HEK293 (cell line): ENCODE measurements at regions not wholly inside any gene's neighbourhood (a gene's known extent, or its start where the extent isn't known, plus 50 kb on each side); places are given as distances from the start of the nearest gene placed in this dataset.

Experiments used
- CTCF ChIA-PET: fragments of 350-600 bp; formaldehyde crosslinking; extraction: SDS; loops from one replicate; lab custom pipeline; 2021; ENCODE audit warnings: antibody characterized with exemption; lab: Yijun Ruan, JAX
- POLR2A ChIA-PET: fragments of 300-600 bp; formaldehyde crosslinking; extraction: SDS; loops from one replicate; lab custom pipeline; 2020; ENCODE audit warnings: antibody characterized with exemption, inconsistent platforms; lab: Yijun Ruan, JAX
- H3K27ac ChIP-seq: fragments of 200-500 bp; sonication (Bioruptor generic); 2 replicates; pipeline ENCODE4 v1.5.1; 2014; ENCODE audit warnings: low read depth, low read length, control low read depth, inconsistent platforms; ENCODE audit errors: extremely low read depth
- H3K36me3 ChIP-seq, 2 experiments: fragments of 200-500 bp in 1 of 2; sonication (Bioruptor generic) in 1 of 2; 1 replicate in 1 of 2; 2 replicates in 1 of 2; pipeline ENCODE4 v1.5.1; 2014 to 2017; ENCODE audit warnings: inconsistent platforms in 2 of 2, low read length in 2 of 2; ENCODE audit not compliant: control insufficient read depth in 2 of 2, insufficient read depth in 1 of 2
- H3K4me1 ChIP-seq: fragments of 200-500 bp; sonication (Bioruptor generic); 2 replicates; pipeline ENCODE4 v1.5.1; 2014; ENCODE audit warnings: mild to moderate bottlenecking, low read length, inconsistent platforms; ENCODE audit not compliant: control insufficient read depth, insufficient read depth
- H3K4me3 ChIP-seq: 2 replicates; pipeline ENCODE4 v1.5.1; 2011; ENCODE audit warnings: low read depth, mild to moderate bottlenecking, control low read depth, low read length, moderate library complexity
- H3K9me3 ChIP-seq: fragments of 200-500 bp; sonication (Bioruptor generic); 2 replicates; pipeline ENCODE4 v1.5.1; 2014; ENCODE audit warnings: low read depth, low read length, inconsistent platforms; ENCODE audit not compliant: control insufficient read depth, insufficient read depth
- EGR2 ChIP-seq: fragments of 450-650 bp; formaldehyde crosslinking; IDR thresholded peaks from 2 replicates; pipeline ENCODE4 v1.5.1; 2016; ENCODE audit warnings: low read depth, missing biosample characterization, missing genetic modification characterization
- GLI4 ChIP-seq: fragments of 450-650 bp; formaldehyde crosslinking; IDR thresholded peaks from 2 replicates; pipeline ENCODE4 v1.5.1; 2016; ENCODE audit warnings: missing biosample characterization, missing genetic modification characterization
- INSM2 ChIP-seq: fragments of 450-650 bp; formaldehyde crosslinking; IDR thresholded peaks from 2 replicates; pipeline ENCODE4 v1.5.1; 2016; ENCODE audit warnings: missing biosample characterization, missing genetic modification characterization
- KLF7 ChIP-seq: fragments of 450-650 bp; formaldehyde crosslinking; IDR thresholded peaks from 2 replicates; pipeline ENCODE4 v1.5.1; 2016; ENCODE audit warnings: missing biosample characterization, missing genetic modification characterization, borderline replicate concordance
- KLF8 ChIP-seq: fragments of 450-650 bp; formaldehyde crosslinking; IDR thresholded peaks from 2 replicates; pipeline ENCODE4 v1.5.1; 2016; ENCODE audit warnings: missing biosample characterization, missing genetic modification characterization
- PRDM4 ChIP-seq: fragments of 450-650 bp; formaldehyde crosslinking; IDR thresholded peaks from 2 replicates; pipeline ENCODE4 v1.5.1; 2017; ENCODE audit warnings: missing biosample characterization, missing genetic modification characterization
- SCRT2 ChIP-seq: fragments of 450-650 bp; formaldehyde crosslinking; IDR thresholded peaks from 2 replicates; pipeline ENCODE4 v1.5.1; 2016; ENCODE audit warnings: missing biosample characterization, missing genetic modification characterization
- ZBTB10 ChIP-seq: fragments of 450-650 bp; formaldehyde crosslinking; IDR thresholded peaks from 2 replicates; pipeline ENCODE4 v1.5.1; 2016; ENCODE audit warnings: missing biosample characterization, missing genetic modification characterization
- ZFP37 ChIP-seq: fragments of 450-650 bp; formaldehyde crosslinking; IDR thresholded peaks from 2 replicates; pipeline ENCODE4 v1.5.1; 2016; ENCODE audit warnings: missing biosample characterization, missing genetic modification characterization
- ZFP69B ChIP-seq: fragments of 450-650 bp; formaldehyde crosslinking; IDR thresholded peaks from 2 replicates; pipeline ENCODE4 v1.5.1; 2016; ENCODE audit warnings: missing biosample characterization, missing genetic modification characterization
- ZNF184 ChIP-seq: fragments of 450-650 bp; IDR thresholded peaks from 2 replicates; pipeline ENCODE4 v1.5.1; 2018; ENCODE audit warnings: missing biosample characterization, mild to moderate bottlenecking, missing genetic modification characterization
- ZNF223 ChIP-seq: fragments of 450-650 bp; formaldehyde crosslinking; IDR thresholded peaks from 2 replicates; pipeline ENCODE4 v1.5.1; 2016; ENCODE audit warnings: missing biosample characterization, missing genetic modification characterization
- ZNF26 ChIP-seq: fragments of 450-650 bp; formaldehyde crosslinking; IDR thresholded peaks from 2 replicates; pipeline ENCODE4 v1.5.1; 2016; ENCODE audit warnings: missing biosample characterization, missing genetic modification characterization
- ZNF266 ChIP-seq: fragments of 450-650 bp; formaldehyde crosslinking; IDR thresholded peaks from 2 replicates; pipeline ENCODE4 v1.5.1; 2016; ENCODE audit warnings: missing biosample characterization, missing genetic modification characterization, low read depth
- ZNF280D ChIP-seq: fragments of 450-650 bp; formaldehyde crosslinking; IDR thresholded peaks from 2 replicates; pipeline ENCODE4 v1.5.1; 2016; ENCODE audit warnings: missing biosample characterization, missing genetic modification characterization
- ZNF404 ChIP-seq: fragments of 450-650 bp; formaldehyde crosslinking; IDR thresholded peaks from 2 replicates; pipeline ENCODE4 v1.5.1; 2017; ENCODE audit warnings: missing biosample characterization, missing genetic modification characterization
- ZNF416 ChIP-seq: fragments of 450-650 bp; formaldehyde crosslinking; IDR thresholded peaks from 2 replicates; pipeline ENCODE4 v1.5.1; 2016; ENCODE audit warnings: missing biosample characterization, missing genetic modification characterization
- ZNF555 ChIP-seq: fragments of 450-650 bp; formaldehyde crosslinking; conservative IDR thresholded peaks from 2 replicates; pipeline ENCODE4 v1.5.1; 2017; ENCODE audit warnings: missing biosample characterization, mild to moderate bottlenecking, missing genetic modification characterization, inconsistent platforms
- ZNF560 ChIP-seq: fragments of 450-650 bp; formaldehyde crosslinking; IDR thresholded peaks from 2 replicates; pipeline ENCODE4 v1.5.1; 2017; ENCODE audit warnings: missing biosample characterization, missing genetic modification characterization, borderline replicate concordance
- ZNF600 ChIP-seq: fragments of 450-650 bp; formaldehyde crosslinking; IDR thresholded peaks from 2 replicates; pipeline ENCODE4 v1.5.1; 2016; ENCODE audit warnings: missing biosample characterization, missing genetic modification characterization
- ZNF624 ChIP-seq: fragments of 450-650 bp; formaldehyde crosslinking; IDR thresholded peaks from 2 replicates; pipeline ENCODE4 v1.5.1; 2017; ENCODE audit warnings: missing biosample characterization, missing genetic modification characterization
- ZNF664 ChIP-seq: fragments of 450-650 bp; formaldehyde crosslinking; IDR thresholded peaks from 2 replicates; pipeline ENCODE4 v1.5.1; 2016; ENCODE audit warnings: missing biosample characterization, missing genetic modification characterization
- ZNF777 ChIP-seq: fragments of 450-650 bp; formaldehyde crosslinking; IDR thresholded peaks from 2 replicates; pipeline ENCODE4 v1.5.1; 2017; ENCODE audit warnings: missing biosample characterization, missing genetic modification characterization, borderline replicate concordance

- TF ChIP-seq ZNF280D (no peak), KLF8 (tag by site-specific recombination) (no peak), GLI4 (tag by site-specific recombination) (no peak), ZNF416 (tag by site-specific recombination) (no peak), PRDM4 (tag by site-specific recombination) (no peak), ZNF600 (tag by site-specific recombination) (no peak), ZNF184 (tag by site-specific recombination) (no peak), ZNF223 (tag by site-specific recombination) (no peak)
- TF ChIP-seq, all 188 proteins: peak for 0
Observed at GRCh38 chr21:28791595-28792282, 200.9 kb downstream of the LTN1 start (continued).

GRCh38 chr21:28790335-28790734 lies 202.3 kb downstream of the LTN1 start:
- no peaks in the 10 kb centered on the region for H3K4me1 ChIP-seq
- CTCF ChIA-PET = interaction anchor here (0.6 kb wide), 1 partner anchor 100 kb away, joined by 3 read pairs; no protein-coding TSS in a partner anchor
- no peaks in the 10 kb centered on the region for H3K36me3 ChIP-seq
- no peak overlapping the region for H3K4me3 ChIP-seq
- no peak overlapping the region for H3K27ac ChIP-seq
- H3K9me3 ChIP-seq = no peaks in the 10 kb centered on the region; the same call in 1 of the 2 replicates
- TF ChIP-seq EGR2 (tag by site-specific recombination) (no peak), ZFP69B (tag by site-specific recombination) (no peak), ZNF664 (no peak), ZNF404 (no peak)
- POLR2A ChIA-PET = no interaction called here

GRCh38 chr21:28789523-28789922 lies 203.2 kb downstream of the LTN1 start:
- Histone ChIP-seq H3K36me3 (no peaks in the 10 kb centered on the region), H3K4me3 (no peak overlapping the region), H3K27ac (no peak overlapping the region), H3K4me1 (no peaks in the 10 kb centered on the region), H3K9me3 (no peaks in the 10 kb centered on the region; the same call in 1 of the 2 replicates)
- POLR2A ChIA-PET = no interaction called here
- CTCF ChIA-PET = no interaction called here
- TF ChIP-seq ZNF777 (tag by site-specific recombination) (no peak), ZNF624 (tag by site-specific recombination) (no peak), ZNF26 (tag by site-specific recombination) (no peak), KLF7 (tag by site-specific recombination) (no peak), ZNF266 (no peak), INSM2 (tag by site-specific recombination) (no peak), SCRT2 (no peak), ZNF560 (tag by site-specific recombination) (no peak), ZNF555 (tag by site-specific recombination) (no peak), ZBTB10 (tag by site-specific recombination) (no peak), ZFP37 (no peak)
